ENCODE measurements at regions not wholly inside any gene's neighbourhood (a gene's known extent, or its start where the extent isn't known, plus 50 kb on each side); places are given as distances from the start of the nearest gene placed in this dataset.

GRCh38 chr14:80055667-80056496 is 155.4 kb downstream of the DIO2 start:
- peak; percentile 35 to 61 for TF ChIP-seq CTCF (IDR thresholded peaks at IDR 0.05)
- no peak for TF ChIP-seq POLR2AphosphoS5 (IDR thresholded peaks at IDR 0.05)
